DMS153 treated with DMSO at 0.1 percent for 48 hours (cell line): ENCODE measurements at regions not wholly inside any gene's neighbourhood (a gene's known extent, or its start where the extent isn't known, plus 50 kb on each side); places are given as distances from the start of the nearest gene placed in this dataset.

Source experiments
- DNase-seq: peaks from one replicate; lab custom pipeline; 2025; ENCODE audit not compliant: unreplicated experiment; lab: John Stamatoyannopoulos, UW

GRCh38 chr2:147512206-147512605 lies 332.6 kb upstream of the ACVR2A start:
- no peak for DNase-seq

- no peak for DNase-seq
Measured at GRCh38 chr2:147511491-147511948, 333.3 kb upstream of the ACVR2A start.

- DNase-seq: no peak
Measured at GRCh38 chr2:147509821-147510220, 335.0 kb upstream of the ACVR2A start.

GRCh38 chr2:147506889-147507288 lies 337.9 kb upstream of the ACVR2A start:
- DNase-seq: no peak

- no peak for DNase-seq
Measured at GRCh38 chr2:147502711-147503290, 342.0 kb upstream of the ACVR2A start.

- no peak for DNase-seq
Measured at GRCh38 chr2:147501968-147502367, 342.9 kb upstream of the ACVR2A start.

- DNase-seq: no peak
Measured at GRCh38 chr2:147500819-147501395, 343.9 kb upstream of the ACVR2A start.

GRCh38 chr2:147500229-147500628 lies 344.6 kb upstream of the ACVR2A start:
- no peak for DNase-seq

GRCh38 chr2:147499785-147500184 lies 345.0 kb upstream of the ACVR2A start:
- DNase-seq: no peak

- no peak for DNase-seq
Measured at GRCh38 chr2:147495734-147496133, 349.1 kb upstream of the ACVR2A start.

- DNase-seq: no peak
Measured at GRCh38 chr2:147492471-147492870, 352.4 kb upstream of the ACVR2A start.

GRCh38 chr2:147491506-147491905 lies 353.3 kb upstream of the ACVR2A start:
- DNase-seq: no peak

GRCh38 chr2:147490401-147491261 lies 354.2 kb upstream of the ACVR2A start:
- DNase-seq: no peak

- no peak for DNase-seq
Measured at GRCh38 chr2:147488472-147488871, 356.4 kb upstream of the ACVR2A start.

GRCh38 chr2:147487978-147488289 lies 356.9 kb upstream of the ACVR2A start:
- DNase-seq: no peak

- no peak for DNase-seq
Measured at GRCh38 chr2:147487286-147487977, 357.4 kb upstream of the ACVR2A start.

- no peak for DNase-seq
Measured at GRCh38 chr2:147485210-147485851, 359.5 kb upstream of the ACVR2A start.

GRCh38 chr2:147483911-147484310 lies 360.9 kb upstream of the ACVR2A start:
- no peak for DNase-seq

- DNase-seq: no peak
Measured at GRCh38 chr2:147482916-147483669, 361.7 kb upstream of the ACVR2A start.

GRCh38 chr2:147482111-147482895 lies 362.5 kb upstream of the ACVR2A start:
- DNase-seq: no peak
